ENCODE measurements at regions not wholly inside any gene's neighbourhood (a gene's known extent, or its start where the extent isn't known, plus 50 kb on each side); places are given as distances from the start of the nearest gene placed in this dataset.

DNA sequence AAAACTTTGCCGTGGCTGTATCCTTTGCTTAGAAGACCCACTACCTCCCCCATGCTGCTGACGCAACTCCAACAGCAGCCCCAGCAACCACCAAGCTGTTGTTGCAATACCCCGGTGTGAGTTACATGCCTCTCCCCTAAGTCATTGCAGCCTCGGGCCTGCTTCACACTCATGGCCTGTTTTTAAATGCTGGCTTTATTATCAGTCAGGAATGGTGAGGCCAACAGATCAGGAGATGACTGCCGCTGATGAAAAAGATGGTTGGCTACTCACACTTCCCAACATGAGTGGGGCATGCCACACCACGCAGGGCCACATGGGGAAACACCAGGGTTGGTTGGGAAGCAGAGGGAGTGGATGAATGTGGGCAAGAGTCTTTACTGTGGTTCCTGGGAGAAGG, 171.5 kb upstream of the SYT13 start:
- TF ChIP-seq, protein P1, sequence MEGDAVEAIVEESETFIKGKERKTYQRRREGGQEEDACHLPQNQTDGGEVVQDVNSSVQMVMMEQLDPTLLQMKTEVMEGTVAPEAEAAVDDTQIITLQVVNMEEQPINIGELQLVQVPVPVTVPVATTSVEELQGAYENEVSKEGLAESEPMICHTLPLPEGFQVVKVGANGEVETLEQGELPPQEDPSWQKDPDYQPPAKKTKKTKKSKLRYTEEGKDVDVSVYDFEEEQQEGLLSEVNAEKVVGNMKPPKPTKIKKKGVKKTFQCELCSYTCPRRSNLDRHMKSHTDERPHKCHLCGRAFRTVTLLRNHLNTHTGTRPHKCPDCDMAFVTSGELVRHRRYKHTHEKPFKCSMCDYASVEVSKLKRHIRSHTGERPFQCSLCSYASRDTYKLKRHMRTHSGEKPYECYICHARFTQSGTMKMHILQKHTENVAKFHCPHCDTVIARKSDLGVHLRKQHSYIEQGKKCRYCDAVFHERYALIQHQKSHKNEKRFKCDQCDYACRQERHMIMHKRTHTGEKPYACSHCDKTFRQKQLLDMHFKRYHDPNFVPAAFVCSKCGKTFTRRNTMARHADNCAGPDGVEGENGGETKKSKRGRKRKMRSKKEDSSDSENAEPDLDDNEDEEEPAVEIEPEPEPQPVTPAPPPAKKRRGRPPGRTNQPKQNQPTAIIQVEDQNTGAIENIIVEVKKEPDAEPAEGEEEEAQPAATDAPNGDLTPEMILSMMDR (IDR thresholded peaks at IDR 0.05 in 4 of 5, conservative IDR thresholded peaks at IDR 0.05 in 1 of 5) = no peak
- no peak for TF ChIP-seq POLR2A (IDR thresholded peaks at IDR 0.05)
